GM13977 (cell line): ENCODE measurements at regions not wholly inside any gene's neighbourhood (a gene's known extent, or its start where the extent isn't known, plus 50 kb on each side); places are given as distances from the start of the nearest gene placed in this dataset.

Source experiments
- DNase-seq: peaks from one replicate; pipeline ENCODE4 v3.0.0; 2012; ENCODE audit warnings: low spot score
- in situ Hi-C: fragments of 300-500 bp; cut with MboI; formaldehyde crosslinking; loops from one replicate; pipeline ENCODE4 v1.12.0; 2022; ENCODE audit warnings: low sequenced_read_pairs, low pct_unique_long_range_greater_than_20kb, mixed read lengths, inconsistent platforms; ENCODE audit not compliant: unreplicated experiment
- TF ChIP-seq, protein P1 (sequence below): IDR thresholded peaks from 2 replicates; pipeline ENCODE4 v1.5.1; 2012; ENCODE audit warnings: mild to moderate bottlenecking, control low read depth; ENCODE audit not compliant: insufficient read depth; ENCODE audit errors: extremely low read depth, missing control alignments

DNA sequence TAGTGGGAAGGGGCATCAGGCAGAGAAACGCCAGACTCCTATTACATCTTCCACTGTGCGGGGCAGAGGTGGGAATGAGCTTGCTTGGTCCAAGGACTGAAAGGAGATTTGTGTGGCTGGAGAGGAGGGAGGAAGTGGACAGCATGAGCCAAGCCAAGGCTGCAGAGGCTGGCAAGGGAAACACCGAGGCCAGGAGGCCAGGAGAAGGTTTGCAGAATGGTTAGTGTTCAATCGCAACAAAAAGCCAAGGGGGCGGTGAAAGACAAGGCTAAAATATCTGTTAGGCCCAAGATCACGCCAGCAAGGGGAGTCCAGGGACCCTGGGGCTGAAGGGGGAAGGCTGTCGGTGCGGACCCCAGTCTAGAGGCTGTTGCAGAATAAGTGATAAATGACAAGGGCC is 75.8 kb downstream of the CPN2 start:
- TF ChIP-seq, protein P1, sequence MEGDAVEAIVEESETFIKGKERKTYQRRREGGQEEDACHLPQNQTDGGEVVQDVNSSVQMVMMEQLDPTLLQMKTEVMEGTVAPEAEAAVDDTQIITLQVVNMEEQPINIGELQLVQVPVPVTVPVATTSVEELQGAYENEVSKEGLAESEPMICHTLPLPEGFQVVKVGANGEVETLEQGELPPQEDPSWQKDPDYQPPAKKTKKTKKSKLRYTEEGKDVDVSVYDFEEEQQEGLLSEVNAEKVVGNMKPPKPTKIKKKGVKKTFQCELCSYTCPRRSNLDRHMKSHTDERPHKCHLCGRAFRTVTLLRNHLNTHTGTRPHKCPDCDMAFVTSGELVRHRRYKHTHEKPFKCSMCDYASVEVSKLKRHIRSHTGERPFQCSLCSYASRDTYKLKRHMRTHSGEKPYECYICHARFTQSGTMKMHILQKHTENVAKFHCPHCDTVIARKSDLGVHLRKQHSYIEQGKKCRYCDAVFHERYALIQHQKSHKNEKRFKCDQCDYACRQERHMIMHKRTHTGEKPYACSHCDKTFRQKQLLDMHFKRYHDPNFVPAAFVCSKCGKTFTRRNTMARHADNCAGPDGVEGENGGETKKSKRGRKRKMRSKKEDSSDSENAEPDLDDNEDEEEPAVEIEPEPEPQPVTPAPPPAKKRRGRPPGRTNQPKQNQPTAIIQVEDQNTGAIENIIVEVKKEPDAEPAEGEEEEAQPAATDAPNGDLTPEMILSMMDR = no peak
- in situ Hi-C loops = no loop called here
- no peak for DNase-seq

DNA sequence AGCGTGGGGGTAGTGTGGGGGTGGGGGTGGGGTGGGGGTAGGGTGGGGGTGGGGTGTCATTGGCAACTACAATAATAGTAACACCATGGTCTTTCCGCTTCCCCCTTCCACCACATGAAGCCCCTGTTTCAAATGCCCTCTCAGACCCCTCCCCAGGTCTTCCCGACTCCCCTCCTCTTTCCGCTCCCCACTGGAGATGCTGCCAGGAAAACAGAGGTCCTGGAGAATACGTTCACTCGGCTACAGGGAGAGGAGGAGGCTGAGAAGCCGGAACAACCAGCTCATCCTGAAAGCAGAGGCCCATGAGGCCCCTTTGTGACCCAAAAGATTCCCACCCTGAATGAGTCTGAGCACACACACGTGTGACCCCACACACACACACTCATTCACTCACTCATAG is 75.4 kb downstream of the CPN2 start:
- in situ Hi-C loops = no loop called here
- DNase-seq = no peak
- TF ChIP-seq, protein P1 = no peak

DNA sequence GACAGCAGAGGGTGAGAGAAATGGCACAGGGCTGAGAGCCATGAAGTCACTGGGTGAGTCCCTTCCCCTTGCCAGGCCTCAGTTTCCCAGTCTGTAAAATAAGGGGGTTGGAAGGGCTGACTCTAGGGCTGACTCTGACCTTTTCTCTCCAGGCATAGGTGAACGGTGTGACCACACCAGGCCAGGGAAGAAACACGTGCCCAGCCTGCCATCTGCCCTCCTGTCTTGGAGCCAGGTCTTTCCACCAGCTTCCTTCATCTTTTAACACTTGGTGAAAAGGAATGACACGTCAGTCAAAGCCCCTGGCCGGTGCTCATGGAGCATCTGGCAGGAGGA is 74.4 kb downstream of the CPN2 start:
- DNase-seq = no peak
- in situ Hi-C loops = no loop called here
- TF ChIP-seq, protein P1 = no peak

DNA sequence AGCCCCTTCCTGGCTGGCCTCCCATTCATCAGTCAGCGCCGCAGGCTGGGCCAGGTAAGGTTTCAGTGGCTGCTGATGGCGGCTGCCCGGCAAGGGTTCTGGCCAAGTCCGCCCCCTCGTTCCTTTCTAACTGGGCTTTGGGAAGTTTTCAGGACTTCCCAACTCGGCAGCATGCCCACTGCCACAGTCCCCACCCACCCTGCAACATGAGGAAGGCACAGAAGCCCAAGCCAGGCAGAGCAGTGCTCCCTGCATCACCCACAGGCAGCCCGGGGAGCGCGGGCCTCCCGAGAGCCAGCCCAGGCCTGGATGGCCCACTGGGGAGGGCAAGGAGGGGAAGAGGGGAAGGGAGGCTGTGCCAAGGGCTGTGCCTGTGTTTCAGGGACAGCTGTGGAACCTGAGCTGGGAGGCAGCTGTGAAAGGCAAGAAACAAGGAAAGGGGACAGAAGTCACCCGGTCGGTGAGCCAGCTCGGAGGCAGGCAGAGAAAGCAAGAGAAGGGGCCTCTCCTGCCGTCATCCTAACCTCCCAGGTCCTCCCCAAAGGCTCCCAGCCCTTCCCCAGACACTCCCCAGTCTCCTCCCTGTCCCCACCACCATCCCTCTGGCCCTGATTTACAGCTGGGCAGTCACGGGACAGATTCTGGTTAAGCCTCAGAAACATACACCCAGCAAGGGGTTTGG is 73.9 kb downstream of the CPN2 start:
- in situ Hi-C loops = no loop called here
- DNase-seq = no peak
- TF ChIP-seq, protein P1 = no peak

DNA sequence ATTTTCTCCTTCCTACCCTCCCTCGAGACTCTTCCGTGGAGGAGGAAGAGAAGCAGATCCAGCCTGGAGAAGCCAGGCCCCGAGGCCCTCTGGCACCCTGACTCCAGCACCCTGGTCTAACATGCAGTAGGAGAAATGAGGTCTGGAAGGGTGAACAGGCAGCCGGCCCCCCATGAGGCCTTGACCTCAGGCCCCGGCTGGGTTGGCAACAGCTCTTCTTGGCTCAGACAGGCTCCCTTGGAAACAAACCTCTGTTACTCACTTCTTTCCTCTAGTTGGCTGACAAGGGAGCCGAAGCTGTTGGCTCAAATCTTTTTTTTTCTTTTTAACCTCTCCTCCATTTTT is 73.4 kb downstream of the CPN2 start:
- TF ChIP-seq, protein P1 = no peak
- in situ Hi-C loops = no loop called here
- no peak for DNase-seq

DNA sequence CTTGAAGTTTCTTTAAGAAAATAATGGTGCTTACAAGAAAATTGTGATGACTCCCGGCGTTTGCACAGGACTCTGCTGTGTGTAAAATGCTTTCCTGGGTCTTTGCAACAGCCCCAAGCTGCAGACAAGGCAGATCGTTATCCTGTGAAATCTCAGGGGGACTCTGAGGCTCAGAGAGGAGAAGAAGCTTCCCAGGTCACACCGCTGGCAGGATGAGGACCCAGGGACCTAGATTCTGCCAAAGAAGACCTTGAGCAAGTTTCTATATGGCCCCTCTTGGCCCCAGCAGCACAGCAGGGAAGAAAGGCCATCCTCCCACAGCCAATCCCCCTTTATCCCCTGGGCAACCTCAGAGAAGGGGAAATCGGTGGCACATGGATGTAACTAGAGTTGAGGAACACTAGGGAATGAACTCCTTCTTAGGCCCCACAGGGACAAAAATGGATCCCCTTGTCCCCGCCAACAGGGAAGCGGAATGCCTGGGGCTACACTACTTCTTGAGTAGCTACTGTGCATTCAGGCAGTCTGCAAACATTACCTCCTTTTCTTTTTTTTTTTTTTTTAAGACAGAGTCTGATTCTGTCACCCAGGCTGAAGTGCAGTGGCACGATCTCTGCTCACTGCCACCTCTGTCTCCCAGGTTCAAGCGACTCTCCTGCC is 72.8 kb downstream of the CPN2 start:
- TF ChIP-seq, protein P1 = no peak
- in situ Hi-C loops = no loop called here
- no peak for DNase-seq
